H9 (cell line): ENCODE measurements at regions not wholly inside any gene's neighbourhood (a gene's known extent, or its start where the extent isn't known, plus 50 kb on each side); places are given as distances from the start of the nearest gene placed in this dataset.

ENCODE experiments used
- DNase-seq: peaks from one replicate; pipeline ENCODE4 v3.0.0-alpha.2; 2017
- H2AFZ ChIP-seq: one replicate; pipeline ENCODE4 v1.6.1; 2013; ENCODE audit warnings: mild to moderate bottlenecking, low read length, control low read depth, moderate library complexity
- H2AK5ac ChIP-seq: 2 replicates; pipeline ENCODE4 v1.6.1; 2013; ENCODE audit warnings: low read length, control low read depth, mixed read lengths; ENCODE audit not compliant: insufficient read length
- H2BK120ac ChIP-seq: one replicate; pipeline ENCODE4 v1.6.1; 2013; ENCODE audit warnings: low read depth, mild to moderate bottlenecking, low read length, control low read depth, inconsistent platforms; ENCODE audit not compliant: poor library complexity, severe bottlenecking
- H2BK12ac ChIP-seq: 2 replicates; pipeline ENCODE4 v1.6.1; 2013; ENCODE audit warnings: low read length, control low read depth, mixed read lengths, low read depth; ENCODE audit not compliant: insufficient read length
- H2BK15ac ChIP-seq: 2 replicates; pipeline ENCODE4 v1.6.1; 2013; ENCODE audit warnings: low read depth, low read length, control low read depth
- H2BK20ac ChIP-seq: one replicate; pipeline ENCODE4 v1.6.1; 2013; ENCODE audit warnings: low read depth, mild to moderate bottlenecking, low read length, control low read depth, inconsistent platforms; ENCODE audit not compliant: poor library complexity, severe bottlenecking
- H2BK5ac ChIP-seq: 2 replicates; pipeline ENCODE4 v1.6.1; 2013; ENCODE audit warnings: low read length, control low read depth, mixed read lengths; ENCODE audit not compliant: insufficient read length
- H3K14ac ChIP-seq: 2 replicates; pipeline ENCODE4 v1.6.1; 2013; ENCODE audit warnings: low read length, control low read depth; ENCODE audit not compliant: insufficient read depth
- H3K18ac ChIP-seq: 2 replicates; pipeline ENCODE4 v1.6.1; 2013; ENCODE audit warnings: low read depth, mild to moderate bottlenecking, mixed read lengths, low read length, control low read depth; ENCODE audit not compliant: insufficient read length
- H3K23ac ChIP-seq: 2 replicates; pipeline ENCODE4 v1.6.1; 2013; ENCODE audit warnings: low read length, control low read depth, mixed read lengths, low read depth; ENCODE audit not compliant: insufficient read length
- H3K23me2 ChIP-seq: 2 replicates; pipeline ENCODE4 v1.6.1; 2013; ENCODE audit warnings: low read depth, mild to moderate bottlenecking, mixed read lengths, low read length, control low read depth; ENCODE audit not compliant: insufficient read length, poor library complexity, severe bottlenecking
- H3K27ac ChIP-seq: 2 replicates; pipeline ENCODE4 v1.5.1; 2013; ENCODE audit warnings: low read length, control low read depth, mixed read lengths, low read depth; ENCODE audit not compliant: insufficient read length
- H3K27me3 ChIP-seq: 2 replicates; pipeline ENCODE4 v1.6.1; 2013; ENCODE audit warnings: low read length, control low read depth, inconsistent platforms; ENCODE audit not compliant: insufficient read depth
- H3K4ac ChIP-seq: 2 replicates; pipeline ENCODE4 v1.6.1; 2013; ENCODE audit warnings: low read depth, mild to moderate bottlenecking, control low read depth, inconsistent platforms, low read length, moderate library complexity
- H3K4me1 ChIP-seq: 2 replicates; pipeline ENCODE4 v1.6.1; 2013; ENCODE audit warnings: low read length, control low read depth, inconsistent platforms; ENCODE audit not compliant: insufficient read depth
- H3K4me2 ChIP-seq: 2 replicates; pipeline ENCODE4 v1.6.1; 2013; ENCODE audit warnings: low read length, control low read depth, mixed read lengths; ENCODE audit not compliant: insufficient read length, insufficient read depth
- H3K56ac ChIP-seq: 2 replicates; pipeline ENCODE4 v1.6.1; 2013; ENCODE audit warnings: low read depth, mild to moderate bottlenecking, mixed read lengths, low read length, control low read depth; ENCODE audit not compliant: insufficient read length
- H3K79me1 ChIP-seq: 2 replicates; pipeline ENCODE4 v1.6.1; 2013; ENCODE audit warnings: low read depth, mild to moderate bottlenecking, moderate library complexity, low read length, control low read depth, inconsistent platforms; ENCODE audit not compliant: insufficient read depth, poor library complexity, severe bottlenecking
- H3K79me2 ChIP-seq: 2 replicates; pipeline ENCODE4 v1.6.1; 2013; ENCODE audit warnings: low read length, control low read depth, inconsistent platforms; ENCODE audit not compliant: insufficient read depth
- H3K9ac ChIP-seq: 2 replicates; pipeline ENCODE4 v1.6.1; 2013; ENCODE audit warnings: low read length, control low read depth, mixed read lengths; ENCODE audit not compliant: insufficient read length; ENCODE audit errors: extremely low read depth
- H3K9me3 ChIP-seq: one replicate; pipeline ENCODE4 v1.6.1; 2013; ENCODE audit warnings: low read depth, low read length, inconsistent platforms; ENCODE audit not compliant: control insufficient read depth
- H3T11ph ChIP-seq: one replicate; pipeline ENCODE4 v1.6.1; 2013; ENCODE audit warnings: mild to moderate bottlenecking, low read length, control low read depth, inconsistent platforms
- H4K20me1 ChIP-seq: one replicate; pipeline ENCODE4 v1.6.1; 2013; ENCODE audit not compliant: control insufficient read depth, insufficient read length, insufficient read depth
- H4K5ac ChIP-seq: 2 replicates; pipeline ENCODE4 v1.6.1; 2013; ENCODE audit warnings: low read depth, mild to moderate bottlenecking, mixed read lengths, low read length, control low read depth; ENCODE audit not compliant: insufficient read length
- H4K8ac ChIP-seq: replicated peaks from 2 replicates; pipeline ENCODE4 v1.6.1; 2013; ENCODE audit warnings: low read length, control low read depth, mixed read lengths, low read depth; ENCODE audit not compliant: insufficient read length
- H4K91ac ChIP-seq: 2 replicates; pipeline ENCODE4 v1.6.1; 2013; ENCODE audit warnings: low read depth, mild to moderate bottlenecking, moderate library complexity, mixed read lengths, low read length, control low read depth; ENCODE audit not compliant: insufficient read length
- H3K27ac Mint-ChIP-seq, 3 experiments: 2 replicates in 2 of 3; 3 replicates in 1 of 3; pipeline ENCODE4 v1.8.0; 2020 to 2021; ENCODE audit warnings: mixed read lengths in 3 of 3, mild to moderate bottlenecking in 1 of 3, moderate library complexity in 1 of 3
- H3K27me3 Mint-ChIP-seq: 2 replicates; pipeline ENCODE4 v1.8.0; 2021; ENCODE audit warnings: low read depth, mild to moderate bottlenecking, moderate library complexity, mixed read lengths
- H3K36me3 Mint-ChIP-seq, 3 experiments: 2 replicates in 2 of 3; 3 replicates in 1 of 3; pipeline ENCODE4 v1.8.0; 2020 to 2021; ENCODE audit warnings: low read depth in 3 of 3, mixed read lengths in 3 of 3; ENCODE audit not compliant: insufficient read depth in 1 of 3
- H3K4me1 Mint-ChIP-seq, 2 experiments: 2 replicates each; pipeline ENCODE4 v1.8.0; 2020; ENCODE audit warnings: mixed read lengths in 2 of 2
- H3K4me3 Mint-ChIP-seq, 2 experiments: 2 replicates in 1 of 2; 3 replicates in 1 of 2; pipeline ENCODE4 v1.8.0; 2020 to 2021; ENCODE audit warnings: mild to moderate bottlenecking in 2 of 2, mixed read lengths in 2 of 2, moderate library complexity in 1 of 2
- H3K9me3 Mint-ChIP-seq, 2 experiments: 2 replicates in 1 of 2; 3 replicates in 1 of 2; pipeline ENCODE4 v1.8.0; 2020; ENCODE audit warnings: mild to moderate bottlenecking in 2 of 2, mixed read lengths in 2 of 2, moderate library complexity in 1 of 2
- WGBS: extraction: QIAGEN DNeasy Blood & Tissue Kit; methylation state at CpG from one replicate; pipeline ENCODE4 v1.1.7; 2013; ENCODE audit warnings: missing lambda C conversion rate, low lambda C conversion rate, mixed read lengths; ENCODE audit not compliant: insufficient read length; ENCODE audit errors: extremely low coverage; 5-methylcytosine and 5-hydroxymethylcytosine counted together
- TF ChIP-seq, protein P1 (sequence below): fragments of 200-600 bp; sonication (generic); conservative IDR thresholded peaks from 3 replicates; pipeline ENCODE4 v1.8.0; 2021; ENCODE audit warnings: antibody characterized with exemption, mild to moderate bottlenecking

DNA sequence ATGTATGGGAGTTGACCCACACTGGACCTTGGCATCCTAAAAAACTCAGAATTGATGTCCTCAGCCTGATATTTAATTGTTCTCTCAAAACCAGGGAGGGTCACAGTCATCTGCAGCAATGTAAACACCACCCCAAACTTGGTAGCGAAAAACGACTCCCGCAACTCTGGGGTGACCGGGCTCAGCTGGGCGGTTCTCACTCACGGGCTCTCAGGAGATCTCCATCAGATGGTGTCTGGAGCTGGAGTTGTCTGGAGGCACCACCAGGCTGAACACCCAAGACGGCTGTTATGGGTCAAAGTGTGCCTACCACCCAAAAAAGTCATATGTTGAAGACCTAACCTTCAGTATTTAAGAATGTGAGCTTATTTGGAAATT is 50.9 kb upstream of the NXT1 start:
- H3K27ac Mint-ChIP-seq = no peak overlapping the region
- H3K27me3 Mint-ChIP-seq = peaks cover 3% of the 10 kb centered on the region
- no peak overlapping the region for H3K4me3 Mint-ChIP-seq
- Histone ChIP-seq H2BK5ac (no peak overlapping the region), H3K23me2 (no peaks in the 10 kb centered on the region), H2AFZ (no peak overlapping the region), H3T11ph (no peak overlapping the region), H3K79me2 (no peaks in the 10 kb centered on the region), H2BK20ac (no peak overlapping the region), H3K14ac (no peak overlapping the region), H2AK5ac (no peak overlapping the region), H2BK15ac (no peak overlapping the region), H3K79me1 (no peaks in the 10 kb centered on the region), H3K4me1 (no peaks in the 10 kb centered on the region), H3K56ac (no peak overlapping the region), H2BK12ac (no peak overlapping the region), H2BK120ac (no peak overlapping the region), H3K27ac (no peak overlapping the region), H3K4ac (no peak overlapping the region), H3K18ac (no peak overlapping the region), H3K4me2 (no peak overlapping the region), H3K27me3 (no peaks in the 10 kb centered on the region), H4K91ac (no peak overlapping the region), H3K23ac (no peak overlapping the region), H3K9ac (no peak overlapping the region), H4K20me1 (no peaks in the 10 kb centered on the region), H3K9me3 (no peaks in the 10 kb centered on the region), H4K8ac (no peak overlapping the region), H4K5ac (no peak overlapping the region)
- no CpG with 5 or more reads among the region's 7 CpGs for WGBS
- no peak for DNase-seq
- H3K4me1 Mint-ChIP-seq = peaks cover 14 to 17% of the 10 kb centered on the region in 2 experiments
- H3K36me3 Mint-ChIP-seq = peaks cover 0 to 1% (median 0%) of the 10 kb centered on the region in 3 experiments; a peak in 2 of 7 replicates
- TF ChIP-seq, protein P1, sequence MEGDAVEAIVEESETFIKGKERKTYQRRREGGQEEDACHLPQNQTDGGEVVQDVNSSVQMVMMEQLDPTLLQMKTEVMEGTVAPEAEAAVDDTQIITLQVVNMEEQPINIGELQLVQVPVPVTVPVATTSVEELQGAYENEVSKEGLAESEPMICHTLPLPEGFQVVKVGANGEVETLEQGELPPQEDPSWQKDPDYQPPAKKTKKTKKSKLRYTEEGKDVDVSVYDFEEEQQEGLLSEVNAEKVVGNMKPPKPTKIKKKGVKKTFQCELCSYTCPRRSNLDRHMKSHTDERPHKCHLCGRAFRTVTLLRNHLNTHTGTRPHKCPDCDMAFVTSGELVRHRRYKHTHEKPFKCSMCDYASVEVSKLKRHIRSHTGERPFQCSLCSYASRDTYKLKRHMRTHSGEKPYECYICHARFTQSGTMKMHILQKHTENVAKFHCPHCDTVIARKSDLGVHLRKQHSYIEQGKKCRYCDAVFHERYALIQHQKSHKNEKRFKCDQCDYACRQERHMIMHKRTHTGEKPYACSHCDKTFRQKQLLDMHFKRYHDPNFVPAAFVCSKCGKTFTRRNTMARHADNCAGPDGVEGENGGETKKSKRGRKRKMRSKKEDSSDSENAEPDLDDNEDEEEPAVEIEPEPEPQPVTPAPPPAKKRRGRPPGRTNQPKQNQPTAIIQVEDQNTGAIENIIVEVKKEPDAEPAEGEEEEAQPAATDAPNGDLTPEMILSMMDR = no peak
- H3K9me3 Mint-ChIP-seq = peaks cover 0 to 3% of the 10 kb centered on the region in 2 experiments; a peak in 2 of 5 replicates
